ENCODE measurements at regions not wholly inside any gene's neighbourhood (a gene's known extent, or its start where the extent isn't known, plus 50 kb on each side); places are given as distances from the start of the nearest gene placed in this dataset.

DNA sequence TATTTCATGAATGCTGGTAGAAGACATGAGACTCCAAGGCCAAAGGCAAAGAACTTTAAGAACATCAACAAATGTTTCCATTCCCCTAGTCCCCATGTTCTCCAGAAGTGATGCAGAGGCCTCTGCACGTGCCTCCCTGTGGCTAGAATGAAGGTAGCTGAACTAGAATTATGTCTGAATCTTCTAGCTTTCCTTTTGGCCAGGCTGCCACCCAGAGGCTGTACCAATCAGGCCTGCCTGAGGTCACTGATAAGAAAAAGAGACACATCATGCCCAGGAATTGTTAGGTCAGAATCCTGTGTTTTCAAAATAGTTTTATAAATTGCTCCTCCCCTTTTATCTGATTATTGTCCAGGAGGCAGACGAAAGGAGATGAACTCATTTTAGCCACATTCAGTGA is 188.0 kb upstream of the SLC16A7 start:
- no peak overlapping the region for H3K9ac ChIP-seq (ENCODE audit: low read length)
- no peaks in the 10 kb centered on the region for H3K9me3 ChIP-seq (replicated peaks; ENCODE audit: insufficient read depth, low read length)
- no peaks in the 10 kb centered on the region for H3K9me2 ChIP-seq (replicated peaks; ENCODE audit: insufficient read depth, low read length)
- H2AFZ ChIP-seq (ENCODE audit: low read length): no peak overlapping the region
- no peaks in the 10 kb centered on the region for H3K79me2 ChIP-seq (ENCODE audit: low read length)
- no peak overlapping the region for H3K4me2 ChIP-seq (ENCODE audit: low read depth, low read length)
- H3K4me1 ChIP-seq (ENCODE audit: low read length): peaks cover 21% of the 10 kb centered on the region
- H3F3A ChIP-seq (ENCODE audit: insufficient read depth, low read length): peaks cover 8% of the 10 kb centered on the region
- H3K27me3 ChIP-seq (replicated peaks; ENCODE audit: insufficient read depth, low read length): no peaks in the 10 kb centered on the region
- H3K36me3 ChIP-seq (replicated peaks; ENCODE audit: insufficient read depth, low read length): no peaks in the 10 kb centered on the region
- DNase-seq: no peak
- H4K20me1 ChIP-seq (ENCODE audit: insufficient read depth, low read length): no peaks in the 10 kb centered on the region
- no peak overlapping the region for H3K4me3 ChIP-seq (ENCODE audit: low read length)
- no peak for TF ChIP-seq EZH2phosphoT487 (IDR thresholded peaks at IDR 0.05; ENCODE audit: low read length)
- TF ChIP-seq, protein P1, sequence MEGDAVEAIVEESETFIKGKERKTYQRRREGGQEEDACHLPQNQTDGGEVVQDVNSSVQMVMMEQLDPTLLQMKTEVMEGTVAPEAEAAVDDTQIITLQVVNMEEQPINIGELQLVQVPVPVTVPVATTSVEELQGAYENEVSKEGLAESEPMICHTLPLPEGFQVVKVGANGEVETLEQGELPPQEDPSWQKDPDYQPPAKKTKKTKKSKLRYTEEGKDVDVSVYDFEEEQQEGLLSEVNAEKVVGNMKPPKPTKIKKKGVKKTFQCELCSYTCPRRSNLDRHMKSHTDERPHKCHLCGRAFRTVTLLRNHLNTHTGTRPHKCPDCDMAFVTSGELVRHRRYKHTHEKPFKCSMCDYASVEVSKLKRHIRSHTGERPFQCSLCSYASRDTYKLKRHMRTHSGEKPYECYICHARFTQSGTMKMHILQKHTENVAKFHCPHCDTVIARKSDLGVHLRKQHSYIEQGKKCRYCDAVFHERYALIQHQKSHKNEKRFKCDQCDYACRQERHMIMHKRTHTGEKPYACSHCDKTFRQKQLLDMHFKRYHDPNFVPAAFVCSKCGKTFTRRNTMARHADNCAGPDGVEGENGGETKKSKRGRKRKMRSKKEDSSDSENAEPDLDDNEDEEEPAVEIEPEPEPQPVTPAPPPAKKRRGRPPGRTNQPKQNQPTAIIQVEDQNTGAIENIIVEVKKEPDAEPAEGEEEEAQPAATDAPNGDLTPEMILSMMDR (IDR thresholded peaks at IDR 0.05; ENCODE audit: low read length): no peak
- TF ChIP-seq EZH2 (optimal IDR thresholded peaks at IDR 0.05; ENCODE audit: low read depth, low read length): no peak
- H3K27ac ChIP-seq (ENCODE audit: low read length): no peak overlapping the region

DNA sequence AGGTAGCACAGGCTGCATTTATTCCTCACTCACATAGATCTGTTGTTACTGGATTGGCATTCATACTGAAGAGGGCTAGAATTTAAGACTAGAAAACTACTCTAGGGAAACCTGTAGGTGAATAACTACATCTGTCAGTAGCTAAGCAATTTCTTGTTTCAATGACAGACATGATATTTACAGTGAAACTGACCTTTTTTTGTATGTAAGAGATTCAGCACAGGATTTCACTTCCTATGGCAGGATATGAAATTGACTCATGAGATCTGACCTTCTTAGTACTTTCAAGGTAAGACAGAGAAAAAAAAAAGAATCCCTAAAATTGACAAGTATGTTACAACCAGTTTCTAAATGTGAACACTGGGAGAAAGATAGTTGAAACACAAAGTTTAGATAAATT is 189.8 kb upstream of the SLC16A7 start:
- Histone ChIP-seq H3K9me2 (replicated peaks; ENCODE audit: insufficient read depth, low read length) (no peaks in the 10 kb centered on the region), H3K4me2 (ENCODE audit: low read depth, low read length) (peak overlapping the region; percentile 20; the same call in 1 of the 2 replicates), H3K4me3 (ENCODE audit: low read length) (no peak overlapping the region), H3K36me3 (replicated peaks; ENCODE audit: insufficient read depth, low read length) (no peaks in the 10 kb centered on the region), H2AFZ (ENCODE audit: low read length) (no peak overlapping the region), H3K79me2 (ENCODE audit: low read length) (no peaks in the 10 kb centered on the region), H3K27me3 (replicated peaks; ENCODE audit: insufficient read depth, low read length) (no peaks in the 10 kb centered on the region), H3F3A (ENCODE audit: insufficient read depth, low read length) (peaks cover 8% of the 10 kb centered on the region), H3K27ac (ENCODE audit: low read length) (peak overlapping the region; percentile 28; the same call in 1 of the 2 replicates), H4K20me1 (ENCODE audit: insufficient read depth, low read length) (no peaks in the 10 kb centered on the region), H3K9ac (ENCODE audit: low read length) (no peak overlapping the region), H3K4me1 (ENCODE audit: low read length) (peaks cover 21% of the 10 kb centered on the region), H3K9me3 (replicated peaks; ENCODE audit: insufficient read depth, low read length) (no peaks in the 10 kb centered on the region)
- DNase-seq: peak; percentile 72
- TF ChIP-seq EZH2phosphoT487 (IDR thresholded peaks at IDR 0.05; ENCODE audit: low read length) (no peak), EZH2 (optimal IDR thresholded peaks at IDR 0.05; ENCODE audit: low read depth, low read length) (no peak)
- TF ChIP-seq, protein P1 (IDR thresholded peaks at IDR 0.05; ENCODE audit: low read length): no peak

DNA sequence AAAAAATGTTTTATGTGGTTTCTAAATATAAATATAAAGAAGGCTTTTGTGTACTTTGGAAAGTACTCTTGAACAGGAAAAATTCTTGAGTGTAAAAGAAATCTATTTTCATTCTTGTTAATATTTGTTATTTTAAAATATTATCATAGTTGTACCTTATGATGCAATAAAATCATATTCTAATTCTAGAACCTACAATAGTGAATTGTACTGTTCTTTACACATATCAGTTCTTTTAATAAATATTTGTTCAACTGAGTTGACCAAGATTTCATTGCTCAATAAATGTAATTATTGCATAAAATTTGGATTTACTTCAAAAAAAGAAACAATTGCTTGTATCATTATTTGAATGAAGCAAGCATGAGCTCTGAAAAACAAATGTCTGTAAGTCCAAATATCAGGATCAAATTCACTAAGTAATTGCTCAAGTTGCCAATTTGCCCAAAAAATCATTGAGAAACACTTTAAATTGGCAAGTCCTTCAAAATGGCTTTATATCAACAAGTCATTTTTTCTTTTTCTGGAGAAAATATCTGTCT is 191.6 kb upstream of the SLC16A7 start:
- Histone ChIP-seq H3K9me2 (replicated peaks; ENCODE audit: insufficient read depth, low read length) (no peaks in the 10 kb centered on the region), H3K9me3 (replicated peaks; ENCODE audit: insufficient read depth, low read length) (no peaks in the 10 kb centered on the region), H3K79me2 (ENCODE audit: low read length) (no peaks in the 10 kb centered on the region), H3K9ac (ENCODE audit: low read length) (no peak overlapping the region), H3F3A (ENCODE audit: insufficient read depth, low read length) (peaks cover 8% of the 10 kb centered on the region), H4K20me1 (ENCODE audit: insufficient read depth, low read length) (no peaks in the 10 kb centered on the region), H3K4me1 (ENCODE audit: low read length) (peaks cover 21% of the 10 kb centered on the region), H3K27ac (ENCODE audit: low read length) (no peak overlapping the region), H3K4me3 (ENCODE audit: low read length) (no peak overlapping the region), H3K36me3 (replicated peaks; ENCODE audit: insufficient read depth, low read length) (no peaks in the 10 kb centered on the region), H2AFZ (ENCODE audit: low read length) (no peak overlapping the region), H3K27me3 (replicated peaks; ENCODE audit: insufficient read depth, low read length) (no peaks in the 10 kb centered on the region), H3K4me2 (ENCODE audit: low read depth, low read length) (no peak overlapping the region)
- no peak for DNase-seq
- TF ChIP-seq EZH2phosphoT487 (IDR thresholded peaks at IDR 0.05; ENCODE audit: low read length): no peak
- TF ChIP-seq, protein P1 (IDR thresholded peaks at IDR 0.05; ENCODE audit: low read length): no peak
- no peak for TF ChIP-seq EZH2 (optimal IDR thresholded peaks at IDR 0.05; ENCODE audit: low read depth, low read length)

Data from MM.1S (cell line).